ENCODE measurements at regions not wholly inside any gene's neighbourhood (a gene's known extent, or its start where the extent isn't known, plus 50 kb on each side); places are given as distances from the start of the nearest gene placed in this dataset.

GRCh38 chr1:191427593-191427992, 730.7 kb upstream of the RGS18 start:
- intact Hi-C loops (cut with micrococcal nuclease; ENCODE audit: unreplicated experiment), result no loop called here
- FAIRE-seq, result no peak
- ChIA-PET CTCF (no interaction called here), POLR2A (no interaction called here), RAD21 (ENCODE audit: unreplicated experiment) (no interaction called here), SMC1A (ENCODE audit: uncharacterized antibody, unreplicated experiment) (no interaction called here)
- H3K27me3 ChIP-seq (replicated peaks in 1 of 2; ENCODE audit: control insufficient read depth in 2 of 2, insufficient read depth in 2 of 2, low read length in 1 of 2), result no peaks in the 10 kb centered on the region
- H3K36me3 ChIP-seq (ENCODE audit: control insufficient read depth in 2 of 2, insufficient read depth in 2 of 2, low read length in 1 of 2), result no peaks in the 10 kb centered on the region
- in situ Hi-C loops (cut with MboI), result no loop called here
- BruUV-seq (replicated peaks), result no TSS peak
- no peaks in the 10 kb centered on the region for H4K20me1 ChIP-seq (ENCODE audit: control insufficient read depth, insufficient read depth)
- H3K27ac ChIP-seq (ENCODE audit: control insufficient read depth, insufficient read depth), result no peak overlapping the region
- H3K4me1 ChIP-seq (ENCODE audit: control insufficient read depth, insufficient read depth, low read length), result no peaks in the 10 kb centered on the region
- no peak overlapping the region for H2AFZ ChIP-seq (ENCODE audit: control insufficient read depth, low read depth, low read length)
- no peaks in the 10 kb centered on the region for H3K79me2 ChIP-seq (ENCODE audit: control insufficient read depth, insufficient read depth, low read length)
- H3K9me3 ChIP-seq (replicated peaks; ENCODE audit: control insufficient read depth, insufficient read depth, low read length), result no peaks in the 10 kb centered on the region
- DNase-seq (ENCODE audit: low read depth, low spot score), result no peak
- no peak overlapping the region for H3K4me2 ChIP-seq (ENCODE audit: control insufficient read depth, insufficient read depth)
- no peak for ATAC-seq
- no peak overlapping the region for H3K4me3 ChIP-seq
- 19% methylated on average over 3 of the region's 3 CpGs for WGBS (ENCODE audit: insufficient coverage, insufficient replicate concordance, low lambda C conversion rate, missing lambda C conversion rate)
- H3K9ac ChIP-seq (ENCODE audit: control insufficient read depth, insufficient read depth, low read length), result no peak overlapping the region
- TF ChIP-seq CBX5 (IDR thresholded peaks at IDR 0.05; ENCODE audit: low read depth), result no peak
- TF ChIP-seq GABPA (IDR thresholded peaks at IDR 0.05; ENCODE audit: low read depth), result no peak
- TF ChIP-seq HDGF (IDR thresholded peaks at IDR 0.05), result no peak
- TF ChIP-seq BMI1 (IDR thresholded peaks at IDR 0.05; ENCODE audit: borderline replicate concordance), result no peak
- TF ChIP-seq NKRF (conservative IDR thresholded peaks at IDR 0.05), result no peak
- TF ChIP-seq STAT3 (IDR thresholded peaks at IDR 0.05; ENCODE audit: low read depth, low read length), result no peak
- TF ChIP-seq MTA2 (IDR thresholded peaks at IDR 0.05; ENCODE audit: low read depth), result no peak
- TF ChIP-seq RAD51 (IDR thresholded peaks at IDR 0.05), result no peak
- TF ChIP-seq CBX3 (IDR thresholded peaks at IDR 0.05; ENCODE audit: borderline replicate concordance, low read depth), result no peak
- TF ChIP-seq, protein P1, sequence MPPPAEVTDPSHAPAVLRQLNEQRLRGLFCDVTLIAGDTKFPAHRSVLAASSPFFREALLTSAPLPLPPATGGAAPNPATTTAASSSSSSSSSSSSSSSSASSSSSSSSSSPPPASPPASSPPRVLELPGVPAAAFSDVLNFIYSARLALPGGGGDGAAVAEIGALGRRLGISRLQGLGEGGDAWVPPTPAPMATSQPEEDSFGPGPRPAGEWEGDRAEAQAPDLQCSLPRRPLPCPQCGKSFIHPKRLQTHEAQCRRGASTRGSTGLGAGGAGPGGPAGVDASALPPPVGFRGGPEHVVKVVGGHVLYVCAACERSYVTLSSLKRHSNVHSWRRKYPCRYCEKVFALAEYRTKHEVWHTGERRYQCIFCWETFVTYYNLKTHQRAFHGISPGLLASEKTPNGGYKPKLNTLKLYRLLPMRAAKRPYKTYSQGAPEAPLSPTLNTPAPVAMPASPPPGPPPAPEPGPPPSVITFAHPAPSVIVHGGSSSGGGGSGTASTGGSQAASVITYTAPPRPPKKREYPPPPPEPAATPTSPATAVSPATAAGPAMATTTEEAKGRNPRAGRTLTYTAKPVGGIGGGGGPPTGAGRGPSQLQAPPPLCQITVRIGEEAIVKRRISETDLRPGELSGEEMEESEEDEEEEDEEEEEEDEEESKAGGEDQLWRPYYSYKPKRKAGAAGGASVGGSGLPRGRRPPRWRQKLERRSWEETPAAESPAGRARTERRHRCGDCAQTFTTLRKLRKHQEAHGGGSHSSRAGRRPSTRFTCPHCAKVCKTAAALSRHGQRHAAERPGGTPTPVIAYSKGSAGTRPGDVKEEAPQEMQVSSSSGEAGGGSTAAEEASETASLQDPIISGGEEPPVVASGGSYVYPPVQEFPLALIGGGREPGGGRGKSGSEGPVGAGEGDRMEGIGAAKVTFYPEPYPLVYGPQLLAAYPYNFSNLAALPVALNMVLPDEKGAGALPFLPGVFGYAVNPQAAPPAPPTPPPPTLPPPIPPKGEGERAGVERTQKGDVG (CRISPR knock-in tag; IDR thresholded peaks at IDR 0.05), result no peak
- no peak for TF ChIP-seq MXI1 (IDR thresholded peaks at IDR 0.05; ENCODE audit: low read depth, low read length)
- no peak for TF ChIP-seq ASH2L (IDR thresholded peaks at IDR 0.05; ENCODE audit: borderline replicate concordance, low read depth)
- no peak for TF ChIP-seq SMAD5 (IDR thresholded peaks at IDR 0.05; ENCODE audit: low read depth)
- TF ChIP-seq CTCF (IDR thresholded peaks at IDR 0.05 in 2 of 3, conservative IDR thresholded peaks at IDR 0.05 in 1 of 3; ENCODE audit: control insufficient read depth in 2 of 3, extremely low read depth in 1 of 3, insufficient read depth in 1 of 3, low read depth in 3 of 3, low read length in 3 of 3), result no peak
- no peak for TF ChIP-seq ZSCAN29 (IDR thresholded peaks at IDR 0.05)
- TF ChIP-seq ETV6 (conservative IDR thresholded peaks at IDR 0.05 in 1 of 2, IDR thresholded peaks at IDR 0.05 in 1 of 2; ENCODE audit: borderline replicate concordance in 1 of 2, low read depth in 1 of 2), result no peak
- TF ChIP-seq LARP7 (IDR thresholded peaks at IDR 0.05), result no peak
- no peak for TF ChIP-seq TCF7 (IDR thresholded peaks at IDR 0.05; ENCODE audit: borderline replicate concordance)
- no peak for TF ChIP-seq IRF4 (IDR thresholded peaks at IDR 0.05; ENCODE audit: low read depth, low read length)

Measured in GM12878 (cell line).